Epidermal melanocyte (primary cell): ENCODE measurements at regions not wholly inside any gene's neighbourhood (a gene's known extent, or its start where the extent isn't known, plus 50 kb on each side); places are given as distances from the start of the nearest gene placed in this dataset.
"Not testable (repeated sequence)": the region's sequence is repeated elsewhere in the genome, so short reads cannot be mapped to it uniquely, and the experiment has no call there.

Experiments
- DNase-seq: peaks from one replicate; pipeline ENCODE4 v3.0.0; 2011; ENCODE audit warnings: low spot score; ENCODE audit not compliant: insufficient read length

DNA sequence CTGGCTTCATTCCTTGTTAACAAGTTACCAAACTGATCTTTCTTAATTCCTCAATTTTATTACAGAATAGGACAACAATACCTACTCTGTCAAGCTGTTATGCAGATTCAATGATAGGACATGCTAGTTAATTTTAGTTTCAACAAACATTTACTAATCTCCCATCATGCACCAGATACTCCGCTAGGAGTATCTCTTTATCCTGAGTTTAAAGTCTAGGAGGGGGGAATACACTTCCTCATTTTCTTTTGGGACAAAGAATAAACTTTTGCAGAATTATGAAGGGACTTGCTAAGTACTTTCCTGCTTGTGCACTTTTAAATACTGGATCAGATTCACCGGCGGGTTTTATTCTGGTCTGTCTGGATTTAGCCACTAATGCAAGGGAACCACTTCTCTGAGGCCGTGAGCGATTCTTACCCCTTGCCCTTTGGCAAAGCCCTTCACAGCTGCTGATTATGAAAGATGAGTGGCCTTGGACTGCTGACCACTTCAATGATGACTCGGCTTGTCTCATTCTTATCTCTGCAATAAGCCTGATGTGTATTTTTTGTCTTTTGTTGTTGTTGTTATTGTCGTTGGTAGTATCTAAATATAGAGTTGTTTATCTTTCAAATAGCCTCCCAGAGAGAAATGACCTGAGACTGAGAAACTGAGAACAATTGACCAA, 73.9 kb downstream of the RMI1 start:
- no peak for DNase-seq

DNA sequence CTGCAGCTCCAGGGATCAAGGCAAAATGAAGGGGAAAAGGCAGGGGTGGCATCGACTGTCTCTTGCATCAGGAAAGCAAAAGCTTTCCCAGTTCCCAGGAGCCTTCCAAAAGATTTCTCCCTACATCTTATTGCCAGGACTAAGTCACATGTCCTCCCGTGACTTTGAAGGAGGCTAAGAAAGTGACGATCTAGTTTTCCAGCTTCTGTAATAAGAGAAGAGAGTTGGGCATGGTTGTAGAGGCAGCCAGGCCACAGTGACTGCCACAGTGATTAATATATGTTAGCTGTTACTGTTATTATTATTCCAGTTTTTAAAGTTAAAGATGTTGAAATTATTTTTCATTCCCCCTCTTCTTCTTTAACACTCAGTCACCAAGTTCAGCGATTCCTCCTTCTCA, 77.1 kb downstream of the RMI1 start:
- no peak for DNase-seq

DNA sequence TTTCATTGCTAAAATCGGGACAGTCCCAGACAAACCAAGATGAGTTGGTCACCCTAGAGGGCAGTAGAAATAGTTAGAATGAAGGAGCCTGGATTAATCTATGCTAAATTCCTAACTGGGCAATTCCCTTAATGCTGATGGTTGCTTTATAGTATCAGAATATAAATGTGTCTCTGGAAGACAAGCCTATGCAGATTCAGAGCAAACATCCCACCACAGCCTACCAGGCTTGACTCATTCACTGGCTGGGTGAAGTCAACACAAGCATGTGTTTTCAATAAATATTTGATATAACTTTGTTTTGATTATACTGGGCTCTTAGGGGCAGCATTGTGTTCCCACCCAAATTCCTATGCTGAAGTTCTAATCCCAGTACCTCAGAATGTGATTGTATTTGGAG, 79.3 kb downstream of the RMI1 start:
- DNase-seq: no peak

DNA sequence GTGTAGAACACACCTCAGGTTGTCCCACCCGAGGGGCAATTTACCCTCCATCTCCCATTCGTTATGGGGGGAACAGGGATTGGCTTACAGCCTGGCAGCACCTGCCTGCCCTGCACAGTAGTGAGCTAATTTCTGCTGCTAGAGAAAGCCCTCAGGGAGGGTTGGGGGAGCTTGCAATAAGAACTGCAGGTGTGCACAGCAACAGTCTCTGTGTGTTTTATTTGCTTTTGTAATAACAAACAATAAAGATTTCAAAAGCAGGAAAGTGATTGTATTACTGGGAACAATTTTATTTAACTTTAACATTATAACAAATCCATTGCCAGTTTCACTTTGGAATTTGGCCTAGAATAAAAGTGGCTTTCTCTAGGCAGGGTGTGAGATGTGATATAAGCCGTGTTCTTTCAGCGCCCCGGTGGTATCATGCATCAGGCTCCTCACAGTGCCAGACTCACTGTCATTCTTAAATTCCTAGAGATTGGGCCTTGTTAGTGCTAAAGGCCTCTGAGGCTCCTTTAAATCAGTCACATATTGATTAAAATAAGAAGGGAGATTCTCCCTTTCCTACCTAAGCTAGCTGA, 81.1 kb downstream of the RMI1 start:
- no peak for DNase-seq

DNA sequence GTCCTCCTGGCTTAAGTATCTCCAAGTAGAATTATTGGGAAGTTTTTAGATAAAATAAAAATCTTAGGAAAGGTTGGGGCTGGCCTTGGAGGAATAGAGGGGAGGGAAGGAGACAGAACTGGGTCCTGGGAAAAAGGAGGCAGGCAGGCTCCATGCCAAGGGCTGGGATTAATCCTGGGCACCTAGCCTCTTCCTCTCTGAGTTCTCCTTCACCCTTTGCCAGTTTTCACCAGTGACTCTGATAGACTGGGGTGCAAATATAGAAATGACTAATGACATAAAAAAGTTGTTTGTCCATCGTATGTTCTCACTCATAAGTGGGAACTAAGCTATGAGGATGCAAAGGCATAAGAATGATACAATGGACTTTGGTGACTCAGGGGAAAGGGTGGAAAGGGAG, 81.9 kb downstream of the RMI1 start:
- DNase-seq: no peak

DNA sequence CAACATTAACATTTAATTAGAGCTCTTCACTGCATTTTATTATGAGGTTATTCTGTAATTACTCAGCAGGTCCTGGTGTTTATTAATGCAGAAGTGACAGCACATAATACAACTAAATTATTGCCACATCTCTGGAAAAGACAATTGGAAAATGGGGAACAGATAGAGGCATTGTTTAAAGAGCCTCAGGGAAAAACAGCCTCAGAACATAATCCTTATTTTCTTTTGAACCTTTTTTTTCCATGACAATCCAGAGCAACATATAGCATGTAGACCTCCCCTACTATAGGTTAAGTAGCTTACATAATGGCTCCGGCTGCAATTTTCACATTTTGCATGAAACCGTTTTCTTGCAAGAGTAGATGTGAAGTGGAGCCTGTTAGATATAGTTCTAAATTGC, 87.2 kb downstream of the RMI1 start:
- no peak for DNase-seq

DNA sequence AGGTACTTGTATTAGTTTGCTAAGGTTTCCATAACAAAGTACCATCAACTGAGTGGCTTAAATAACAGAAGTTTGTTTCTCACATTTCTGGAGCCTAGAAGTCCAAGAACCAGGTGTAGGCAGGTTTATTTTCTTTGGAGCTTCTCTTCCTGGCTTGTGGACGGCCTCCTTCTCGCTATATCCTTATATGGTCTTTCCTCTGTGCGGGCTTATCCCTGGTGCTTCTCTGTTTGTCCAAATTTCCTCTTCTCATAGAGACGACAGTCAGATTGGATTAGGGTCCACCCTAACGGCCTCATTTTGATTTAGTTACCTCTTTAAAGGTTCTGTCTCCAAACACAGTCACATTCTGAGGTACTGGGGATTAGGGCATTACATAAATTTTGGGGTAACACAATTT, 88.3 kb downstream of the RMI1 start:
- no peak for DNase-seq

DNA sequence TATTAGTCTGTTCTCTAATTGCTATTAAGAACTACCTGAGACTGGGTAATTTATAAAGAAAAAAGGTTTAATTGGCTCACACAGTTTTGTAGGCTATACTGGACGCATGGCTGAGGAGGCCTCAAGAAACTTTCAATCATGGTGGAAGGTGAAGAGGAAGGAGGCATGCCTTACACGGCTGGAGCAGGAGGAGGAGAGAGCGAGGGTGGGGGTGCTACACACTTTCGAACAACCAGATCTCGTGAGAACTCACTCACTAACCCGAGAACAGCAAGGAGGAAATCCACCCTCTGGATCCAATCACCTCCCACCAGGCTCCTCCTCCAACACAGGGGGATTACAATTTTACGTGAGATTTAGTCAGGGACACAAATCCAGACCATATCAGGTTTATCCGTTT, 90.0 kb downstream of the RMI1 start:
- no peak for DNase-seq

DNA sequence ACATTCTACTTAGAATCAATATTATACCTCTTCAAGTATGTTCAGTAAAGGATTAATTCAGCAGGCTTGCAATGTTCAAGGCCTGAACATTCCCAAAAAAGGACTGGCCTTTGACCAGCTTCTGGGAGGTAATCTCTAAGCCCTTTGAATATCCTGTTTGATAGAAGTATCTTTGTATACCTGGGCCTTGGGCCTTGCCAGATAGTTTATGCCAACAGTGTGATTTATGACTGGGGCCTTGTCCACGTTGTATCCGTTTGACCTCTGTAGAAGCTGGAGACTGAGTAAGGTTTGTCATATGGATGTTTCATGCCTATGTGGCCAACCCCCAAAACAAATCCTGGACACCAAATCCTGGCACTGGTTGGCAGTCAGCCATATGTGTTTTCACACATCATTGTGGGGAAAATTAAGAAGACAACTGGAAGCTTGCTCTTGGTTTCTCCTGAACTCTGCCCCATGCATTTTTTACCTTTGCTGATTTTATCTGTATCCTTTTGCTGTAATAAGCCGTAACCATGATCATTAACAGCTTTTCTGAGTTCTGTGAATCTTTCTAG, 92.1 kb downstream of the RMI1 start:
- no peak for DNase-seq

DNA sequence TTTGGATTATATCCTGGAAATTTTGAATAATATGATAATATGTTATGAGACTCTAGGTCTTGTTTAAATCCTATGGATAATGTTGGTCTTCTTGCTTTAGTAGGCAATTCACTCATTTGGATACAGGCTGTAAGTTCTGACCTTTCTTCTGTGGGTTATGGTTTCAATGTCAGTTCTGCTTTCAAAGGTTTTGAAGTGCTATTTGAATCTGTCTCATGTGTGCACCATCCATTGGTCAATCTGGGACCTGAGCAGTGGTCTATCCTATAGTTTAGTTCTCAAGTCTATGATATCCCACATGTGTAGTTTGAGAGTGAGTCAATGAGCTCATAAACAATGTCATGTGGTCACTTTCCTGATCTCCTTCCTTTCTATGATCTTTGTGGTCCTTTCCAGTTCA, 94.4 kb downstream of the RMI1 start:
- DNase-seq: no peak

DNA sequence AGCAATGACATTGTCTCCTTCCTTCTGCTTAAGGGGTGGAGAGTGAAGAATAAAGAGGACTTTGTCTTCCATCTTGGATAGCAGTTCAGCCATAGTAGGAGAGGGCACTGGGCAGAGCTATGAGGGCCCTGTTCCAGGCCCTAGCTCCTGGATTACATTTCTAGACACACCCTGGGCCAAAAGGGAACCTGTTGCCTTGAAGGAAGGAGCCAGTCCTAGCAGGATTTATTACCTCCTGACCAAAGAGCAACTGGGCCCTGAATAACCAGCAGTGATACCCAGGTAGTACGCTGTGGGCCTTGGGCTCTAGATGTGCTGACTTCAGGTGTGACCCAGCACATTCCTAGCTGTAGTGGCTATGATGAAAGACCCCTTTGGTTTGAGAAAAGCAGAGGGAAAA, 95.8 kb downstream of the RMI1 start:
- DNase-seq: no peak

DNA sequence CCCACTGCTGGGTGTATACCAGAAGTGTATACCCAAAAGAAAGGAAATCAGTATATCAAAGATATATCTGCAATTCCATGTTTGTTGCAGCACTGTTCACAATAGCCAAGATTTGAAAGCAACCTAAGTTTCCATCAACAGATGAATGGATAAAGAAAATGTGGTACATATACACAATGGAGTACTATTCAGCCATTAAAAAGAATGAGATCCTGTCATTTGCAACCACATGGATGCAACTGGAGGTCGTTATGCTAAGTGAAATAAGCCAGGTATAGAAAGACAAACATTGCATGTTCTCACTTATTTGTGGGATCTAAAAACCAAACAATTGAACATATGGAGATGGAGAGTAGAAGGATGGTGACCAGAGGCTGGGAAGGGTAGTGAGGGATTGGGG, 97.2 kb downstream of the RMI1 start:
- DNase-seq: not testable (repeated sequence)

DNA sequence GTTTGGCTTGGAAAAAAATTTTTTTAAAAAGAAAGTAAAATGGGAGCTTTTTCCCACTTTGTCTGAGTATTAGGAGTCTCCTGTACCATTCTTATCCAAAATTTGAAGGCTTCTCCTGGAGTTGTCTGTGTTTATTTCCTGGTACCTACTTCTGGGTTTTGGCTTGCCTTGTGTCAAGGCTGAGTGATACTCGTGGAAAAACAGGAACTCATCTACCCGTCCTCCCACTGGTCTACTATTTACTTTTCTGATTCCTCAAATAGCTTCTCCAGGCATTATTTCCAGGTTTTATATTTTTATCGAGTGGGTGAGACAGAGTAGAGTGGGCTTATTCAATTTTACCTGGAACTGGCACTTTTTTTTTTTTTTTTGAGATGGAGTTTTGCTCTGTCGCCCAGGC, 99.4 kb downstream of the RMI1 start:
- DNase-seq: no peak

DNA sequence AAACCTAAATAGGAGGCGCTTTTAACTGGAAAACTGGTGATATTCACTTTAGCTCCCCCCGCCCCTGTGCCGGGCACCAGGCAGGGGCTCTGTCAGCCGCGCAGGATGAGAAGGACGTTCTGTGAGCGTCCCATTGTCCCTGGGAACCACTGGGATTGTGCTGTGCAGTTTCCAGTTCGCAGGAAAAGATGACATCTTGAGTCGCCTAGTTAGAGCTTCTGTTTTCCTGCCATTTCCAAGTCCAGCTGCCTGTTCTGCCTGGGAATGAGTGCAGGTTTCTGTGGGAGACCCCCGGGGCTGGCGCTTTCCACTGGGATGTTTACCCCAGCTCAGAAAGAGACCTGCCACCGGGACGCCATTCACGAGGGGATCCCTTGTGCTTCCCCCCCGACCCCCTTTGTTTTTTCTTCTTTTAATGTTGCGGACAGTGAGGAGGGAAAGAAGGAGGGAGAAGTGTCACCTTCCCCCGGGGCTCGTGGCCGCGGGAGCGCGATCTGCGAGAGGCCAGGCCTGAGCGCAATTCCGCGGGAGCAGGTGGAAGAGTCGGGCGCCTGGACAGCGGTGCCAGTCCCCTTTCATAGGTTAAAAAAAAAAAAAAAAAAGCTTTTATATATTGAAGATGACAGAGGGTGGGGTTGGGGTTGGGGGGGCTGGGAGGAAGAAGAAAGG, 121.5 kb downstream of the RMI1 start:
- DNase-seq: no peak

DNA sequence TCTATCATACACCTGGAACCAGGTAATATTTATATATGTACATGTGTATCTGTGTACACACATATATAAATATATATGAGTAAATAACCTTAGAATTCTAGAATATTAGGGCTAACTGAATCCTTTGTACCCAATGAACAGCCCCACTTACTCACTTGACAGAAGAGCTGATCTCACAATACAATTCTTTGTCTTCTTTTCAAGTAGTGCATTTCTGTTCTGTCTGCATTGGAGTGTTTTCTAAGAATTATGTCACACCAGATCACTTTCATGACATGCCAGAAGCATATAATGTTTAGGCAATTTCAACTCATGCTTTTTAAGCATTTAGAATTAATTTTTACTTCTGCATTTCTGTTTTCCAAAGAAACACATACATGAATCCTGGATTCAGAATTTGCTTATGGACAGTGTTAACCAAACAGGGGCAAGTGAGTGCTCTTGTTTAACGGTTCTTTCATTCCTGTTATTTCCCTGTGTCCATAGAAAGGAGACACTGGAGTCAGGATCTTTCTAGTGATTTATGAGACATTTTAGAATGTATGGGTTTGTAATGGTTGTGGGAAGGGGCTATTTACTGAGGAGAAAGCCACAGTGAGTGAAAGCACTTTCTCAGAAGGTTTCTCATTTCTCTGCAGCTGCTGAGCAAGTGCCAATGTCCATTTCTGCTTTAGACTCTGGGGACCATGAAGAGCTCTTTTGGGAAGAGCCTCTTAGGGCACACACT, 123.2 kb downstream of the RMI1 start:
- DNase-seq: no peak

DNA sequence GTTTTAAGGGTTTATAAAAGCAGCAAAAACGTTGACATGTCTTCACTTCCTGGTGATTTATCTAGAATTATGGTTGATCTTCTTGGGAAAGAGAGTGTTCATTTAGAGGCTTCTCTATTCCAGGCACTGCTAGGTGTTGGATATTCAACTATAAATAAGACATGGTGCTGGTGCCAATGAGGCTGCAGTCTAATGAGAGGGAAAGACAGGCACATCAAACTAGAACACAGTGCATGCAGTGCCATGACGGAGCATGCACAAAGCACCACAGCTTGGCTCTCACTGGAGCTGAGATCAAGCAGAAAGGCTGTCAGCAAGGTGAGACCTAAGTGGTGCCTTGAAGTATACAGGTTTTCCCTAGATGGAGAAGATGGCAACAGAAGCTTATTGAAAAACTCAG, 126.5 kb downstream of the RMI1 start:
- no peak for DNase-seq

DNA sequence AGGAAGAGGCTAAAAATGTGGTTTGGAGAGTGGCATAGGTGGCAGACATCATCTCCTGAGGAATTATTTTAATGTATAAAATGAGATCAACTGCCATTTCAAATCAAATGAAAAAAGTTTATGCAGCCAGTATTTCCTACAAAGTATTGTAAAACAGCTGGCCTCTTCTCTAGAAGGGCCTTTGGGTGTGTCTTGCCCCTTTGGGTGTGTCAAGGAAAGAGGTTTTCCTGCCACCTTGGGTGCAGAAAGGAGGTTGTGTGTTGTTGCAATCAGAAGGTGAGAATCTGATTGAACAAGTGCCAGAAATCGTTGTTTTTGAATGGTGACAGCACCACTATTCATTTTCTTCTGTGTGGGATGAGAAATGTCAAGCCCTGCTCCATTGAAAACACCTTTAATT, 127.4 kb downstream of the RMI1 start:
- DNase-seq: no peak

DNA sequence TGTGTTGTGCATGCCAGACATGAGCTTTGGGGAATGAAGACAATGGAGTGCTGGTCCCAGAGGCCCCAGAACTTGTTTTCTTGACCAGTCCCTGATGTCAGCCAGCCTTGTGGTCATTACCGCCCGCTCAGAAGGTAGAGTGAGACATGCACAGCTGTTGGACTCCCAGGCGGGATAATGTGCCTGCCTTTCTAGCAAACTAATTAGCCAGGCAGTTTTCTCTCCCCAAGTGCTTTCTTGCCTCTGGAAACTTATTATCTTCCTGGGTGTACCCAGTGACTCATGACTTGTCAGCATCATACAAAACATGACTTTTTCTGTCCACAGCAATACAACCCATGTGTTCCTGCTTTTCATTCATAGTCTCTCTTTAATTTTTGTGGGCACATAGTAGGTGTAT, 131.1 kb downstream of the RMI1 start:
- DNase-seq: no peak

DNA sequence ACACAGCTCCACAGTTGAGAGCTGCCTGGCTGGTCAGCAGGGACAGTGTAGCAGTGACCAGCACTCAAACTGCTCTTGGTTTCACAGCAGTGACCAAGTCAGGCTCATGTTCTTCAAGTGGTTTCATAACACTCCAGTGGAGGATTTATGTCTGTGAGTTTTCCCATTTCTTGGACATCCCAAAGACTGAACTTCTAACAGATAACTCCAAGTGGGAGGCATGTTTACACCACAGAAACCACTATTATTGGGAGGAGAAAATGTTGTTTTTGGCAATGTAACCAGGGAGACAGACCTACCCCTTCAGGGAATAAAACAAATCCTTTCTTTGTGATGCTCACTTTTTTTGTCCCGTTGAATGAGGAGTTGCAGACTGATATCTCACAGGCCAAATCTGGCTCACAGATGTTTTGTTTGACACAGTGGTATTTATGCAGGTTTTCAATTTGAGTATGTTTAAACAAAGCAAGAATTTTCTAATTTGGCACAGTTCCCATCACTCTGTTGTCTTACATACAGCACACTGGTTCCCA, 141.5 kb downstream of the RMI1 start:
- peak; percentile 57 for DNase-seq

DNA sequence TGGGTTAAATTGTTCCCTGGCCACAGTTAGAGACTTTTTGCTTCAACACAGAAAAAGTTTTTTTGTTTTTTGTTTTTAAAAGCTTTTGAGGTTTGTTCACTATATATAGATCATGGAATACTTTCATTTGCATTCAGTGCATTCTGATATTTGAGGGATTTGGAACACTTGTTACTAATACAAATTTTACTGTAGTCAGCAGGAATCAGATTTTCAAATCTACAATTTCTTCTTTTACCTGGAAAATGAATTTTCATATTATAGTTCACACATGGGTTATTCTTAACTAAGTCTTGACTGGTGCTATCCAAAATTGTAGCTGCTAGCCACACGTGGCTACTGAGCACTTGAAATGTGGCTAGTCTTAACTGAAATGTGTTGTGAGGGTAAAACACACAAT, 142.0 kb downstream of the RMI1 start:
- no peak for DNase-seq

DNA sequence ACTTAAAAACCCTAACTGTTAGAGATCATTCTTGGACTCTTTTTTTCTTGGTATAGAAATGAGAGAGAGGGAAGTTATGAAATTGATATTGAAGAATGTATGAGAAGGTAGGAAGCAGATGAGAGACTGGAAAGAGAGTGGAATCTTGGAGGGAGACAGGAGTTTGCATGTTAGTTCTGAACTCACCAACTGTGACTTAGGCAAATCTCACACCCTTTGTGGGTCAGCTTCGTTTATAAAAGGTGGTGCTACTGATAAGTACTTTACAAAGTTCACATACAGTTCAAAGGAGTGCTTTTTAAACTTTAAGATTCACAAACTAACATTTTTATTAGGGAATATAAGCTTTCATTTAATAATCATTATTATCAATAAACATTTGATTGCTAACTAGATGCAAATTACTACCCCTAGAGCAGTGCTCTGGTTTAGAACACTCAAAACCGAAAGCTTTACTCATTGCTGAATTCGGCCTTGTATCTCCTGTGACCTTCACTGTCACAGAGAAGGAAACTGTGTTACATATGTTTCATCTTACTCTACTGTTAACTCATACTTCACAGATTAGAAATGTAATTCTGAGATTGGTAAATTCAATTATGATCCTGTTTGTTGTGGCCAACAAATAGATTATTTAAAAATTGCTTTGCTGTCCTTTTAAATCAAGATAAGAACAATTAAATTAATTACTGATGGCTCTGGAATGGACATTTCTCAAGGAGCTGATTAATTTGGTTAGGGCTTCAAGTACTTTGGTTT, 143.2 kb downstream of the RMI1 start:
- no peak for DNase-seq
